GM12878 (cell line): ENCODE measurements at regions not wholly inside any gene's neighbourhood (a gene's known extent, or its start where the extent isn't known, plus 50 kb on each side); places are given as distances from the start of the nearest gene placed in this dataset.

Experiments used
- ATF7 ChIP-seq: fragments of 450-650 bp; IDR thresholded peaks from 2 replicates; pipeline ENCODE4 v1.6.1; 2016; ENCODE audit warnings: low read depth, mild to moderate bottlenecking
- CBFB ChIP-seq: IDR thresholded peaks from 2 replicates; pipeline ENCODE4 v1.6.1; 2016; ENCODE audit warnings: antibody characterized with exemption, low read depth
- CREB1 ChIP-seq: IDR thresholded peaks from 2 replicates; pipeline ENCODE4 v1.6.1; 2012; ENCODE audit warnings: low read depth, mild to moderate bottlenecking, inconsistent platforms
- POLR2AphosphoS5 ChIP-seq: IDR thresholded peaks from 2 replicates; pipeline ENCODE4 v1.6.1; 2011; ENCODE audit warnings: mild to moderate bottlenecking, low read length, inconsistent platforms
- RAD21 ChIP-seq: IDR thresholded peaks from 2 replicates; pipeline ENCODE4 v1.6.1; 2011; ENCODE audit warnings: mild to moderate bottlenecking, low read depth, low read length, moderate library complexity; ENCODE audit not compliant: insufficient read depth
- RFX5 ChIP-seq: IDR thresholded peaks from 2 replicates; pipeline ENCODE4 v1.6.1; 2011; ENCODE audit warnings: low read depth, low read length, improper control_type of control experiment
- SIN3A ChIP-seq: IDR thresholded peaks from 2 replicates; pipeline ENCODE4 v1.6.1; 2012; ENCODE audit warnings: low read depth, low read length, improper control_type of control experiment
- TF ChIP-seq, protein P1 (sequence below): fragments of 450-650 bp; formaldehyde crosslinking; IDR thresholded peaks from 2 replicates; pipeline ENCODE4 v1.5.0; 2022; ENCODE audit warnings: mild to moderate bottlenecking, missing genetic modification characterization
- TF ChIP-seq, protein P2 (sequence below), 3 experiments: IDR thresholded peaks in 2 of 3; conservative IDR thresholded peaks in 1 of 3; 2 replicates each; pipeline ENCODE4 v1.5.1; 2011; ENCODE audit warnings: low read depth in 3 of 3, low read length in 3 of 3, mild to moderate bottlenecking in 3 of 3, control low read depth in 2 of 3, moderate library complexity in 2 of 3, inconsistent platforms in 1 of 3, mixed read lengths in 1 of 3; ENCODE audit not compliant: control insufficient read depth in 2 of 3, insufficient read depth in 1 of 3; ENCODE audit errors: extremely low read depth in 1 of 3

DNA sequence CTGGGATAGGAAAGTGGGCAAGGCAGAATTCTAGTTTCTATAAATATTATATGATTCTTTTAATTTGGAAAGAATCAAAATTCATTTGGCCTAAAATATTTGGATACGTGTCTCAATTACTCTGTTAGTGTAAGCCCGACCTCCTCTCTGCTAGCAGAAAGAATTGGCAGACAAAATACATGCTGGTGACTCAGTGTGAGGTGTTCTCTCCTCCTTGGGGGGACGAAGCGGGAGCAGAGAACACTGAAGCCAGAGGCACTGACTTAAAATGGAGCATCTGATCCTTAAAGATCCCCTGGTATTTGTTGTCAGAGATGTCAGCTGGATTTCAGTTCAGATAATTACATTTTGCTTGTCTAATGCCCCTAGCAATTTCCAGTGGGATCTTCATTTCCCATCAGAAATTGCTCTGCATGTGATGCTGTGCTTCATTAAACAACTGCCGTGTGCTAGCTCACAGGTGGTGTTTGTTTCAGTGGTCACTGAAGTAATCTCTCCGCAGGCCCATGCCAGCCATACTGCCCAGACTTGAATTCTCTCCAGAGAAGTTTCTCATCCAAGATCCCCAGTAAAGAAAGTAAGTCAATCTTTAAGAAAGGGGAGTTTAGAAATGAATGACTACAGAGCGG, 188.7 kb upstream of the TLL1 start:
- TF ChIP-seq, protein P1, sequence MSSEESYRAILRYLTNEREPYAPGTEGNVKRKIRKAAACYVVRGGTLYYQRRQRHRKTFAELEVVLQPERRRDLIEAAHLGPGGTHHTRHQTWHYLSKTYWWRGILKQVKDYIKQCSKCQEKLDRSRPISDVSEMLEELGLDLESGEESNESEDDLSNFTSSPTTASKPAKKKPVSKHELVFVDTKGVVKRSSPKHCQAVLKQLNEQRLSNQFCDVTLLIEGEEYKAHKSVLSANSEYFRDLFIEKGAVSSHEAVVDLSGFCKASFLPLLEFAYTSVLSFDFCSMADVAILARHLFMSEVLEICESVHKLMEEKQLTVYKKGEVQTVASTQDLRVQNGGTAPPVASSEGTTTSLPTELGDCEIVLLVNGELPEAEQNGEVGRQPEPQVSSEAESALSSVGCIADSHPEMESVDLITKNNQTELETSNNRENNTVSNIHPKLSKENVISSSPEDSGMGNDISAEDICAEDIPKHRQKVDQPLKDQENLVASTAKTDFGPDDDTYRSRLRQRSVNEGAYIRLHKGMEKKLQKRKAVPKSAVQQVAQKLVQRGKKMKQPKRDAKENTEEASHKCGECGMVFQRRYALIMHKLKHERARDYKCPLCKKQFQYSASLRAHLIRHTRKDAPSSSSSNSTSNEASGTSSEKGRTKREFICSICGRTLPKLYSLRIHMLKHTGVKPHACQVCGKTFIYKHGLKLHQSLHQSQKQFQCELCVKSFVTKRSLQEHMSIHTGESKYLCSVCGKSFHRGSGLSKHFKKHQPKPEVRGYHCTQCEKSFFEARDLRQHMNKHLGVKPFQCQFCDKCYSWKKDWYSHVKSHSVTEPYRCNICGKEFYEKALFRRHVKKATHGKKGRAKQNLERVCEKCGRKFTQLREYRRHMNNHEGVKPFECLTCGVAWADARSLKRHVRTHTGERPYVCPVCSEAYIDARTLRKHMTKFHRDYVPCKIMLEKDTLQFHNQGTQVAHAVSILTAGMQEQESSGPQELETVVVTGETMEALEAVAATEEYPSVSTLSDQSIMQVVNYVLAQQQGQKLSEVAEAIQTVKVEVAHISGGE (CRISPR knock-in tag): no peak
- TF ChIP-seq RAD21 (no peak), CBFB (no peak), SIN3A (no peak), RFX5 (no peak), CREB1 (no peak), POLR2AphosphoS5 (no peak), ATF7 (no peak)
- TF ChIP-seq, protein P2, sequence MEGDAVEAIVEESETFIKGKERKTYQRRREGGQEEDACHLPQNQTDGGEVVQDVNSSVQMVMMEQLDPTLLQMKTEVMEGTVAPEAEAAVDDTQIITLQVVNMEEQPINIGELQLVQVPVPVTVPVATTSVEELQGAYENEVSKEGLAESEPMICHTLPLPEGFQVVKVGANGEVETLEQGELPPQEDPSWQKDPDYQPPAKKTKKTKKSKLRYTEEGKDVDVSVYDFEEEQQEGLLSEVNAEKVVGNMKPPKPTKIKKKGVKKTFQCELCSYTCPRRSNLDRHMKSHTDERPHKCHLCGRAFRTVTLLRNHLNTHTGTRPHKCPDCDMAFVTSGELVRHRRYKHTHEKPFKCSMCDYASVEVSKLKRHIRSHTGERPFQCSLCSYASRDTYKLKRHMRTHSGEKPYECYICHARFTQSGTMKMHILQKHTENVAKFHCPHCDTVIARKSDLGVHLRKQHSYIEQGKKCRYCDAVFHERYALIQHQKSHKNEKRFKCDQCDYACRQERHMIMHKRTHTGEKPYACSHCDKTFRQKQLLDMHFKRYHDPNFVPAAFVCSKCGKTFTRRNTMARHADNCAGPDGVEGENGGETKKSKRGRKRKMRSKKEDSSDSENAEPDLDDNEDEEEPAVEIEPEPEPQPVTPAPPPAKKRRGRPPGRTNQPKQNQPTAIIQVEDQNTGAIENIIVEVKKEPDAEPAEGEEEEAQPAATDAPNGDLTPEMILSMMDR (IDR thresholded peaks at IDR 0.05 in 2 of 3, conservative IDR thresholded peaks at IDR 0.05 in 1 of 3; ENCODE audit: control insufficient read depth in 2 of 3, extremely low read depth in 1 of 3, insufficient read depth in 1 of 3, low read depth in 3 of 3, low read length in 3 of 3): no peak
